Upper lobe of left lung (tissue), 4 donors: ENCODE measurements at regions not wholly inside any gene's neighbourhood (a gene's known extent, or its start where the extent isn't known, plus 50 kb on each side); places are given as distances from the start of the nearest gene placed in this dataset.

ENCODE experiments used
- CTCF ChIP-seq, 6 experiments: fragments of 450-650 bp in 4 of 6; fragments of 200-600 bp in 2 of 6; sonication (generic) in 2 of 6; IDR thresholded peaks; one replicate each; pipeline ENCODE4 v1.5.1; 2016 to 2019; ENCODE audit warnings: antibody characterized with exemption in 6 of 6
- EP300 ChIP-seq, 4 donors: sonication (generic); formaldehyde crosslinking; IDR thresholded peaks; one replicate each; pipeline ENCODE4 v1.5.1; 2017; ENCODE audit warnings: antibody characterized with exemption in 4 of 4, control low read depth in 2 of 4
- POLR2A ChIP-seq, 4 donors: fragments of 450-650 bp; IDR thresholded peaks; one replicate each; pipeline ENCODE4 v1.5.1; 2016 to 2017; ENCODE audit warnings: antibody characterized with exemption in 4 of 4, mild to moderate bottlenecking in 2 of 4
- POLR2AphosphoS5 ChIP-seq, 2 donors: sonication (generic); formaldehyde crosslinking; IDR thresholded peaks; one replicate each; pipeline ENCODE4 v1.5.1; 2017; ENCODE audit warnings: antibody characterized with exemption in 2 of 2

DNA sequence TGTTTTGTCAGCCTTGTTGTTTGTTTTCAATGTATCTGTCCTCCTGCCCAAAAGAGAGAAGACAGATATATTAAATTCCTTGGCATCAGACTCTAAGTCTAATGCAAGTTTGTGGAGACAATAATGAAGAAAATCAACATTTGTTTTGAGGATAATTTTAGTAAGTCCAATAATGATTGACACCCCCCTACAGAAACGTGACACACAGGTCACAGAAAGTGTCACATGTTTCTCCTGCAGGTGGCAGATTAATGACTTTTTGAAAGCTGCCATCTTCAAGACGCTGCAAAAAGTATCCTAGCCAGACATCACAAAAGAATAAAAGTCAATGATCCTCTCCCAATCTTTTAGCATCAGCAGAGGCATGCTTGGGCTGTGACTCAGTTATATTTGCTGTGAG, 378.8 kb upstream of the TMPO start:
- no peak for TF ChIP-seq CTCF (IDR thresholded peaks at IDR 0.05)
- TF ChIP-seq EP300 (IDR thresholded peaks at IDR 0.05): no peak
- TF ChIP-seq POLR2A (IDR thresholded peaks at IDR 0.05): no peak
- no peak for TF ChIP-seq POLR2AphosphoS5 (IDR thresholded peaks at IDR 0.05)
